HG03103 (cell line): ENCODE measurements at regions not wholly inside any gene's neighbourhood (a gene's known extent, or its start where the extent isn't known, plus 50 kb on each side); places are given as distances from the start of the nearest gene placed in this dataset.

Experiments
- ATAC-seq: cut with Tn5 transposase; IDR thresholded peaks from one replicate; pipeline ENCODE4 v1.9.1; 2021; ENCODE audit warnings: low read depth; ENCODE audit not compliant: unreplicated experiment

- no peak for ATAC-seq
These were observed 197.3 kb upstream of the PODXL start for GRCh38 chr7:131753620-131754222.

GRCh38 chr7:131747658-131748232 lies 191.3 kb upstream of the PODXL start:
- ATAC-seq = no peak

- ATAC-seq = no peak
These were observed 189.2 kb upstream of the PODXL start for GRCh38 chr7:131745390-131746248.

- ATAC-seq = no peak
These were observed 185.0 kb upstream of the PODXL start for GRCh38 chr7:131741446-131741845.

- ATAC-seq = no peak
These were observed 181.5 kb upstream of the PODXL start for GRCh38 chr7:131737746-131738465.

GRCh38 chr7:131735101-131735500 lies 178.7 kb upstream of the PODXL start:
- ATAC-seq = no peak

GRCh38 chr7:131733604-131734003 lies 177.2 kb upstream of the PODXL start:
- ATAC-seq = no peak

- no peak for ATAC-seq
These were observed 170.8 kb upstream of the PODXL start for GRCh38 chr7:131727189-131727588.

GRCh38 chr7:131726686-131727085 lies 170.3 kb upstream of the PODXL start:
- ATAC-seq = no peak

GRCh38 chr7:131726031-131726430 lies 169.6 kb upstream of the PODXL start:
- no peak for ATAC-seq

- ATAC-seq = no peak
These were observed 168.4 kb upstream of the PODXL start for GRCh38 chr7:131724776-131725345.

- ATAC-seq = no peak
These were observed 167.5 kb upstream of the PODXL start for GRCh38 chr7:131723926-131724325.

- no peak for ATAC-seq
These were observed 165.9 kb upstream of the PODXL start for GRCh38 chr7:131722371-131722770.

GRCh38 chr7:131721660-131722059 lies 165.2 kb upstream of the PODXL start:
- no peak for ATAC-seq

GRCh38 chr7:131720703-131721102 lies 164.3 kb upstream of the PODXL start:
- no peak for ATAC-seq

GRCh38 chr7:131717181-131717580 lies 160.8 kb upstream of the PODXL start:
- ATAC-seq = no peak

- no peak for ATAC-seq
These were observed 142.9 kb upstream of the PODXL start for GRCh38 chr7:131699323-131699722.

GRCh38 chr7:131692131-131692960 lies 135.9 kb upstream of the PODXL start:
- no peak for ATAC-seq

GRCh38 chr7:131691454-131692130 lies 135.2 kb upstream of the PODXL start:
- ATAC-seq = no peak
